Fibroblast of mammary gland (primary cell): ENCODE measurements at regions not wholly inside any gene's neighbourhood (a gene's known extent, or its start where the extent isn't known, plus 50 kb on each side); places are given as distances from the start of the nearest gene placed in this dataset.

ENCODE experiments used
- DNase-seq: peaks from one replicate; pipeline ENCODE4 v3.0.0-alpha.2; 2010; ENCODE audit warnings: low read depth
- H3K4me3 ChIP-seq: 2 replicates; pipeline ENCODE4 v1.5.1; 2011; ENCODE audit warnings: low read depth, mild to moderate bottlenecking, low read length, moderate library complexity; ENCODE audit not compliant: control insufficient read depth
- CTCF ChIP-seq: conservative IDR thresholded peaks from 2 replicates; pipeline ENCODE4 v1.5.1; 2011; ENCODE audit warnings: low read depth, low read length, inconsistent platforms; ENCODE audit not compliant: control insufficient read depth, insufficient read depth

GRCh38 chr17:6005939-6006338 lies 64.2 kb upstream of the WSCD1 start:
- no peak for TF ChIP-seq CTCF
- H3K4me3 ChIP-seq, result no peak overlapping the region
- DNase-seq, result no peak

DNA sequence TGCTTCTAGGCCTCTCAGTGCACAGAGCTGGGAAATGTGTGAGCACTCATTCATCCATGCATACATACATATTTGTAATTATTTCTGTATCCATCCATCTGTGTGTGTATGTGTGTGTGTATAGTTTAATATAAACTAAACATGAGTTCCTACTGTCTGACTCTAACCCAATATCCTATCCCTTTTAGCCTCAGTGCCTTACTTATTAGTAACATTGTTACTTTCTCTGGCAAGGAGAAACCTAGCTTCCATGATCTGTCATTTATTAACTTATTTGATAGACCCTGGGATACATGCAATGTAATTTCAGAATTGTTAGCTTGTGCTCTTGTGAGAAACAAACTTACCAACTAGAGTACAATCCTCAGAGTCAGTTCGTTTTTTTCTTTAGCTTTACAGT lies 59.0 kb upstream of the WSCD1 start:
- H3K4me3 ChIP-seq, result no peak overlapping the region
- no peak for DNase-seq
- no peak for TF ChIP-seq CTCF

DNA sequence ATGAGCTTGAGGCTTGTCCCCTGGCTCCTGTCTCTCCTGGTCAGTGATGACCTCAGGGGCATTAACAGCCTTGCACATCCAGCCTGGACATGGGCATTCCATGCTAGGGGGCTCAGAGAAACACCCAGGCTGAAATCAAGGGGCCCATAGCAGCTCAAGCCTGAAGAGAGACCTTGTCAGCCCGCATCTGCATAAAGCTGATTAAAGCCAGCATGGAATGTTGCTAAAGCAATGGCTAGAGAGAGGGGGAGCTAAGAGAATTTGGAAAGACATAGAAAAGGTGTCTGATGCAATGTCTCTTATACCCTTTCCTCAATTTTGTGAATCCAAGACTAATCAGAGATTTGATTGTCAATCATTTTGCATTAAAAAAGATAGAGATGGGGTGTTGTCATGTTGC lies 51.4 kb upstream of the WSCD1 start:
- no peak for TF ChIP-seq CTCF
- no peak for DNase-seq
- H3K4me3 ChIP-seq, result no peak overlapping the region

- DNase-seq, result peak; percentile 4
- no peak for TF ChIP-seq CTCF
- no peak overlapping the region for H3K4me3 ChIP-seq
These were observed 50.2 kb upstream of the WSCD1 start for GRCh38 chr17:6019959-6020358.

GRCh38 chr17:6020376-6021010 lies 49.7 kb upstream of the WSCD1 start:
- no peak for TF ChIP-seq CTCF
- DNase-seq, result no peak

More at GRCh38 chr17:6020376-6021010, 49.7 kb upstream of the WSCD1 start:
- H3K4me3 ChIP-seq, result no peak overlapping the region
